HUDEP-2 (cell line): ENCODE measurements at regions not wholly inside any gene's neighbourhood (a gene's known extent, or its start where the extent isn't known, plus 50 kb on each side); places are given as distances from the start of the nearest gene placed in this dataset.
A peak's percentile ranks its signal among the peaks of the same experiment; 100 is the strongest.
"Not testable (repeated sequence)": the region's sequence is repeated elsewhere in the genome, so short reads cannot be mapped to it uniquely, and the experiment has no call there.

Source experiments
- DNase-seq, 76 experiments: peaks; one replicate each; lab custom pipeline; 2025; ENCODE audit not compliant: unreplicated experiment in 76 of 76; lab: John Stamatoyannopoulos, UW

DNA sequence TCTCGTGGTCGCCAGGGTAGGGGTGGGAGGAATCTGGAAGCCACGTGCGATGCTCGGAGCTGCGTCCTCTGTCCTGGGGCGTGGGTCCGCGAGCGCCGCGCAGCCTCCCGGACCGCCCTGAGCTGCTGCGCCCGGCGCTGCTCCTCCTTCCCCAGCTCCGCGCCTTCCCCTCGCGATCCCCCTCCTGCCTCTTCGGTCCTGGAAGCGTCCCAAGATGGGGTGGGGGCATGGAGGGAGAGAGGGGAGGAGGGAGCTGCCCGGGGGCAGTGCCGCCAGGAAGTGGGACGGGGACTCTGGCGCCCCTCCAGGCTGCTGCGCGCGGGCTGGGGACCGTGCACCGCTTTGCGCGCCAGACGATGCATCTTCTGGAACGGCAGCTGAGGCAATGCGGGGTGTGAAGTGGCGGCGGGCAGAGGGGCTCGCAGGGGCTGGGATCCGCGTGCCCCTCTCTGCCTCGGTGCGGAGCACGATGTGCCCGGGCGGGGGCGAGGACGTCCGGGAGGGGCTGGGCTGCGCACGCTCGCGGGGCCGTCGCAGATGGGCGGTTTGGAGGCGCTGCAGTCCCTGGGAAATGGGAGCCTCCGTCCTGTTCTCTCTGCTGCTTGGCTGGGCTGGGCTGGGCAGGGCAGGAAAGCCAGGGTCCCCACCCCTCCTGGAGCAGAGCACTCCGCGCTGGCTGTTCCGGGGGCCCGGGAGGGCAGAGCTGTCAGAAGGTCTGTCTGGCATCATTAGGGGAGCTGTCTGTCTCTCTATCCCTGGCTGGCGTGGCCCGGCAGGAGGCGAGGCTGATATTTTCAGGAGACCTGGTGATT, 388.0 kb downstream of the SEC14L1 start:
- no peak for DNase-seq

DNA sequence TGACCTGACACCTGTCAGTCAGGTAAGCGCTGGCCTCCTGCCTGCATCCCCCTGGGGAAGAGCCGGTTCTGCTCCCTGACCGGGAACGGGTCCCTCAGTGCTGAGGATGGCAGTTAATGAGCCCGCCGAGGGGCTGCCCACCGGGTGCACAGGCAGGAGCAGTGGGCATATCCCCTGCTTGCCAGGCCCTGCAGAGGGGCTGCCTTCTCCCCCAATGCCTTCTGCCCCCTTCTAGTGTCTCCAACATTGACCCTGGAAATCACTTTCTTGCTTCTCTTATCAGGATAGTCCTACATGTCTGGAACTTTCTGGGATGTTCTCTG, 388.5 kb downstream of the SEC14L1 start:
- DNase-seq, result no peak

DNA sequence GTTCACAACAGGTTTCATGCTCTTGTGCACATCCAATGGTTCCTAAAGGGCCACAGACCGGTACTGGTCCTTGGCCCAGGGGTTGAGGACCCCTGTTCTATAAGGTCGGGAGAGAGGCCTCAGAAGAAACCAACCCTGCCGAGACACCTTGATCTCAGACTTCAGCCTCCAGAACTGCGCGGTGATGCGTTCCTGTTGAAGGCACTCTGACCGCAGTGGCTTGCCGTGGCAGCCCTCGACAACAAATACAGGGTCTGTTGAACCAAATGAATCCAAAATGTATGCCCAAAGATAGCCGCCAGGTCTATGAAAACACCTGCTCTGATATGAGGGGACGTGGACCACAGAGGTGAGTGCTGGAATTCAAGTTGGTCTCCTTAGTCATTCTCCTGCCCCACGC, 389.8 kb downstream of the SEC14L1 start:
- no peak for DNase-seq

DNA sequence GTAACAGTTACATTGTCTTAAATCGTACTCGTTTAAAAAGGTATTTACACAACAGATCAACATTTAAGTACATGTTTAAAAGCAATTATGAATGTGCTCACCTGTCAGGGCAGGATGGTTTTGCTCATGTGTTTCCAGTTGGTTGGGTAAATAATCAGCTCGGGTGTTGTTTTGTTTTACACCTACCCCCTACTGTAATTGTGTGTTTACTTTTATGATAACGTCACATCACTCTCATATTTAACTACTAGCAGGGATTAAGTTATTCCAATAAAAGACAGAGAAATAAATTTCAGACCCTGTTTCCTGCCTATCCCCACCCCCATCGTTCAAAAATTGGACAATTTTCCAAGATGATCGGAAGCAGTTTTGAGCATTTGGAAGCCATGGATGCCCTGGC, 390.2 kb downstream of the SEC14L1 start:
- DNase-seq, result no peak

DNA sequence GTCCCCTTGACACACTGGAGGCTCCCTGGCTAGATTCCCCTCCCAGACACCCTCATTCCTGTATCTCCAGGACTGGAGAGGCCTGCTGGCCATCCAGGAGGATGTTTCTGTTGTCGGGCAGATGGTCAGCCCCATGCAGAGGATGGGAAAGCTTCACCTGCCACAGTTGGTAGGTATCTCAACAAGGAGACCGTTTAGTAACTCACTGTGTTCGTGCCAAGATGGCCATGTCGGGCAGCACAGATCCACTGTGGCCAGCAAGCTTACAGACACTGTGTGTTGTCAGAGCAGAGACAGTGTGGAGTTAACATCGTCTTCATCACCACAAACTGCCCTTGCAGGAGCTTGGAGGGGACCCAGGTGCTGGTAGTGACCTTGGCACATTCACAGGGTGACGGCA, 390.9 kb downstream of the SEC14L1 start:
- no peak for DNase-seq

DNA sequence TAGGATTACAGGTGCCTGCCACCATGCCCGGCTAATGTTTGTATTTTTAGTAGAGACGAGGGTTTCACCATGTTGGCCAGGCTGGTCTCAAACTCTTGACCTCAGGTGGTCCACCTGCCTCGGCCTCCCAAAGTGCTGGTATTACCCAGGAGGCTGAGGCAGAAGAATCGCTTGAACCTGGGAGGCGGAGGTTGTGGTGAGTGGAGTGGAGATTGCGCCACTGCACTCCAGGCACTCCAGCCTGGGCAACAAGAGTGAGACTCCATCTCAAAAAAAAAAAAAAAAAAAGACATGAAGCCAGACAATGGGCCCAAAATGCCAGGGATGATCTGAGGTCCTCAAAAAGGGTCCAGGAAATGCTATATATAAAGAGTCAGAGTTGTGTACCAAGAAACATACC, 392.9 kb downstream of the SEC14L1 start:
- DNase-seq, result not testable (repeated sequence)

DNA sequence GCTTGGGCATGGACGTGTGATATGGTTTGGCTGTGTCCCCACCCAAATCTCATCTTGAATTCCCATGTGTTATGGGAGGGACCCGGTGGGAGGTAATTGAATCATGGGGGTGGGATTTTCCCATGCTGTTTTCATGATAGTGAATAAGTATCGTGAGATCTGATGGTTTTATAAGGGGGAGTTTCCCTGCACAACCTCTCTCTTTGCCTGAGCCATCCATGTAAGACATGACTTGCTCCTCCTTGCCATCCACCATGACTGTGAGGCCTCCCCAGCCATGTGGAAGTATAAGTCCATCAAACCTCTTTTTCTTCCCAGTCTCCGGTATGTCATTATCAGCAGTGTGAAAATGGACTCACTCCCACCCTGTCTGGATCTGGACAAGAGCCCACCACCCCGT, 393.4 kb downstream of the SEC14L1 start:
- no peak for DNase-seq

DNA sequence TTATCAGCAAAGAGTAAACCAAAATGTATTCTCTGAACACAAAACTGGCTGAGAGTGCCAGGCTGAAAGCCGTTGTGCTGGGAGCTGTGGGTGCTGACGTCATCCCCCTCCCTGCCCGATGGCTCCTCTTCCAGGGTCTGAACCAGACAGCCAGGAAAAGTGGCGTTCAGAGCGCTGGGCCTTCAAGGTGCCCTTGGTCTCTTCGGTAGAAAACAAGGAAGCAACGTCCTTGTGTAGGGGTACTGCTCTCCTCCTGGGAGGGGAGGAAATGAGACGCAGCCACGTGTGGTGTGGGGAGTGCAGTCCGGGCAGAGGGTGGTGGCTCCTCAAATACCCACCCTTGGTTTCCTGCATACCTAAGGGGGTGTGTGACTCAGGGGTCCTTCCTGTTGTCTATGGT, 394.7 kb downstream of the SEC14L1 start:
- no peak for DNase-seq

DNA sequence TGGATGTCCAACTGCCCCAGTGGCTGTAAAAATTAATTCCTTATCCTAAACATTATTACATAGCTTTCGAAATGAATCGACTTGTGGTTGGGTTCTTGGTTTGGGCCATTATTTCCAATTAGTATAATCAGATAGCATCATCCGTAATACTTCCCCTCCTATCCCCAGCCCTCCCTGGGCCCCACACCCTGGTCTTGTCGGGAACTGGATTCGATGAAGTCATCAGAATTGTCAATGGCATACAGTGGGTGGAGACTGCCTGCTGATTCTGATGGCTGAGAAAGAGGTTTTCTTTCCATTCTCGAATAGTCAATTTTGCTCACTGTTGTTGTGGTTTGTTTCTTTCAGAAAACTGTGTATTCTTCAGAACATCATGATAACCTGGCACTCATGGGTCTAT, 395.1 kb downstream of the SEC14L1 start:
- no peak for DNase-seq

DNA sequence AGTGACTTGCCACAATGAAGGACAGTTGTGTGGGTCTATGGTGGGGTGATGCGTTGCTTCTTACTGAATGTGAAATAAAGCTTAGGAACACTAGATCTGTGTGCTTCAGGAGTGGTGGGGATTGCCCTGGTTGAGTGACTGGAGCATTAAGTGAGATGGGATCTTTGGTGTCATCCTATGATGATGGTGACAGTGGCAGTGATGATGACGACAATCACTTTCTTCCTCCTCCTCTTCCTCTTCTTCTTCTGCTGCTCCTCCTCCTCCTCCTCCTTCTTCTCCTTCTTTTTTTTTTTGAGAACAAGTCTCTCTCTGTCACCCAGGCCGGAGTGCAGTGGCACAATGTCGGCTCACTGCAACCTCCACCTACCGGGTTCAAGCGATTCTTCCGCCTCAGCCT, 396.8 kb downstream of the SEC14L1 start:
- no peak for DNase-seq

DNA sequence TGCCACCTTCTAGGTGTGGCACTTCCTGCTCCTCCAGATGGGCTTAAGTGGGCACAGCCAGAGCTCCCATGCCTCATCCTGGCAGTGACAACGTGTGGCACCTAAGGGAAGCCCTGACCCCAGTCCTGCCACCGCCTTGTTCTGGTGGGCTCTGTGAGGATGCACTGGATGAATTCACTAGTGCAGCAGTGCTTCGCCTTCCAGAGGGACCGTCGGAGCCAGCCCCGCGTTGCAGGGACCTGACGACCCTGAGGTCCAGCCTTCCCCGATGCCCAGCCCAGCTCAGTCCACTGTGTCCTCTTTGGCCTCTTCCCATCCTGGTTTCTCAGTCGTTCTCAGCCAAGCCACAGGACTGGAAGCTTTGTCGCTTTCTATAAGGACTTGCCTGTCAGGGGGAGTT, 399.8 kb downstream of the SEC14L1 start:
- DNase-seq, result no peak

DNA sequence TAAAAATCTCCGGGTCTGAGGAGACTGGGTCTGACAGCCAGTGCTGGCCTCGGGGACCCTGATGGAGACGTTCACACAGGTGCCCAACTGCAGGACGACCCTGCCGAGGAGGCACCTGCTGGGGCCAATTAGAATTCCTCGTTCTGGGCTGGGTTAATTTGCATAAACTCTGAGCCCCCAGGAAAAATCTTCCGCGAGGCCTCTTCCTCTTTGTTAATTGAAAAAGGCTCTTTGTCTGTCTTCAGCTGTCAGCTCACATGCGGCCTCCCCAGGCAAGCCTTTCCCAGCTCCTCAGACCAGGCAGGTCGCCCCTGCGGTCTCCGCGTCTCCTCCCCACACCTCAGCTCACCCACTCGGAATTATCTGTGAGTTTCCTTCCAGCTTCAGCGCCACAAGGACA, 400.2 kb downstream of the SEC14L1 start:
- DNase-seq, result no peak

DNA sequence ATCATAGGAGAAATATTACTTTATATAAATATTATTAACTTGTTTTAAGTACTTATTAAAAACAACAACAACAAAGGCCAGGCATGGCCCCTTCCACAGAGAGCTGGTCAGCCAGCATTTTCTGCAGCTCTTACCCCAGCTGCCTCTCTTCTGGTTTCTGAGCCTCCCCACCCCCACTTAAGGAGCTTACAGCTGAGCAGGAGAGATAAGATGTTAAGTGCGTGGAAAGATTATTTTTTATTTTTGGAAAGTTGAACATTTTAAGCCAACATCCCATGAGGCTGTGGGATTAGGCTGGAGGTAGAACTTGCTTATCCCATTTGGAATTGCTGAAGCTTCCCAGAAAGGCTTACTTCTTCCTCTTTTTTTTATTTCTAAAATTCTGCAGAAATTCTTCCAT, 401.2 kb downstream of the SEC14L1 start:
- peak in 11 of 76 experiments; percentile 2 to 38 (median 11) for DNase-seq

DNA sequence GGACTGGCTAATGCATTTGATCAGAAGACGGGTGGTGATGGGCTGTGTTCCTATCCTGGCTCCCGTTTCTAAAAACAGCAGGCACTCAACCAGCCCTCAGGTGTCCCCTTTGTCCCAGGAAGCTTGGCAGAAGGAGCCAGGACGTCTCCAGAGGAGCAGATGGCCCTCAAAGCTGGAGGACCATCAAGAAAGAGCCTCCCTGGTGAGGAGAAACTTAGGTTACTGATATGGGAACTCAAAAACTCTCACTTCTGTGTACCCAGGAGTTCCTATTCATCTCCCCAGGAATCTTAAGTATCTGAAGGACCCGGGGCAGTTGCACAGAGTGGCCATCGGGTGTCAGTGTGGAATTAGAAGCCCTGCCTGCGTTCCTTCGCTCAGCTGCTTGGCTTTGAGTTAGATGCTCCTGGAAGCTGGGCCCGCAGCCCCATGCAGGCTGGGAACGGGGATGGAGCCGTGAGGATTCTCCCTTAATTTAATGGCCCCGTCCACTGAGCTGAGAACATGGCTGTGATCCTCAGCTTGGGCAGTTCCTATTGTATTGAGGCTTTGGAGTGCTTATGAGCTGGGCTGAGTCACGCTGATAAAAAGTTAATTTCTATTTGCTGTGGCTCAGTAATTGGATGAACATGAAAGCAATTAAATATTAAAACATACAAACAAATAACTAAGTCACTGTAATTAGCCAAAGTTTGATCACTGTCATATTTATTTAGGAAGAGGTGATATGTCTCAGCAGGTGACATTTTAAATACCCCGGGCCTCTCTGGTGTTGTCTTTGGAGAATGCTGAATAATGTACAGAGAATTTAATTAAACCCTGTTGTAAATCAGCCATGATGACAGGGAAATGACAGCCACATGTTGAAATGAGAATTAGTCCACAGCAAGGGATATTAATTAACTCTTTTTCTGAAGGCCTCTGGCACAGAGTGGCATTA, 402.1 kb downstream of the SEC14L1 start:
- peak in 58 of 76 experiments; percentile 5 to 67 (median 40) for DNase-seq

DNA sequence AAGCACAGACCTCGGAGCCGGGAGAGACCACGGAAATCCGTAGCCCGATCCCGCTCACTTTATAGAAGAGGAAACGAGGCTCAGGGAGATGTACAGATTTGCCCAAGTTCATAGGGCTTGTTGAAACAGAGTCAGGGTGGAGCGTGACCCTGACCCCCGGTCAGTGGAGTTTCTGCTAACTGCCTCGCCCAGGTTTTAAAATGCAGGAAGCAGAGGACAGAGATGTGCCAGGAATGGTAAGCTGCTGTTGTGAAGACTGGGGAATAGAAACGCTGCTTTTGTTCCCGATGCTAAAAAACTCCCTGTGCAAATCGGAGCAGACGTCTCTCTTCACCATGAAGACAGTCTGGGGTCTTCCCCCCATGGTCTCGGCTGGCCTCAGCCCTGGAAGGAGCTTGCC, 403.0 kb downstream of the SEC14L1 start:
- no peak for DNase-seq

DNA sequence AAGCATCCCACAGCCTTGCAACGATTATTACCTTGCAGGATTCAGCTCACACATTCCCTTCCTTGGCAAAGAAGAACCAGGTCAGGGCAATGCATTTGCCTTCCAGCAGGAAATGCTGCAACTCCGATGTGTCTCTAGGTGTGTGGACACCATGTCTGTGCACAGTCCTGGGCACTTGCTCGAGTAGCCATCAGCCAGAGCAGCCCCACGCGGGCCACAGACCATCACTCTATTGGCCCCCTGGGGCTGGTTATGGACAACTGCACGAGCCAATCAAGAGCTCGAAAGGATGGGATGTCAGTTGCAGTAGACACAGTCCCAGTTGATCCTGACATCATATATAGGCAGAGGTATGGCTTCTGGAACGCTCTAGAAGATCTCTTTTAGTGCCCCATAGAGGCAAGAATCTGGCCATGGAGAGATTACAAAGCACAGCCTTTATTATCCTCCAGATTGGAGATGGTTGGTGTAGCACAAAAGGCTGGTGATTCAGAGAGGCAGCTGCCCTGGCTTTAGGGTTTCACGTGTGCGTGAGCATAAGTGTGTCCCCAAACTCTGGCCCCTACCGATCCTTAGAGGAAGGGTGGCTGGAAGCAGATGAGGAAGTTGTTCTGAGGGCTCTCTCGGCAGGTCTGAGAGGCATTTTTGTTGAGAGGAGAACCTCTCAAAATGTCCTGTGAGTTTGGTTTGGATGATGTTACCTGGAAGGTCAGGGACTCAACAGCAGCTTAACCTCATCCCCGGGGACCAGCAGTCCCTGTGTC, 403.8 kb downstream of the SEC14L1 start:
- DNase-seq, result no peak

DNA sequence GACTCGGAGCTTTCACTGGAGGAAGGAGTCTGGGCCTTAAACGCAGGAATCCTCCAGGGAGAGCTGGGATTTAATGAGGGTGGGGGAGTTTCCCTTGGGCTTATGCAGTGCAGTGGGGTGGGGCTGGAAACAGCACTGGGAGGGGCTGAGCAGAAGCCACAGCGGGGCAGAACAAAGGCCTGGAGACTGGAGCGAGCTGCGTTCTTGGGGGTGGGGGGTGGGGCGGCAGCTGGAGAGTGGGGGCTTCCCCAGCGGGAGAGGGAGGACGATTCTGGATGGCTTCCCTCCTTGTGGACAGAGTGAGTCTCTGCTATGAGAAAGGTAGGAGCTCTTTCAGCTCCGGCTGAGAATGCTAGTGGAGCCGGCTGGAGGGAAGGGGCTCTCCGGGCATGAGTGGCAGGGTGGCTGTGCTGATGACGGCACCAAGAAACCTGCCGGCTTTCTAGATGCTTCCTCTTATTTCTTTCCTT, 406.0 kb downstream of the SEC14L1 start:
- no peak for DNase-seq

DNA sequence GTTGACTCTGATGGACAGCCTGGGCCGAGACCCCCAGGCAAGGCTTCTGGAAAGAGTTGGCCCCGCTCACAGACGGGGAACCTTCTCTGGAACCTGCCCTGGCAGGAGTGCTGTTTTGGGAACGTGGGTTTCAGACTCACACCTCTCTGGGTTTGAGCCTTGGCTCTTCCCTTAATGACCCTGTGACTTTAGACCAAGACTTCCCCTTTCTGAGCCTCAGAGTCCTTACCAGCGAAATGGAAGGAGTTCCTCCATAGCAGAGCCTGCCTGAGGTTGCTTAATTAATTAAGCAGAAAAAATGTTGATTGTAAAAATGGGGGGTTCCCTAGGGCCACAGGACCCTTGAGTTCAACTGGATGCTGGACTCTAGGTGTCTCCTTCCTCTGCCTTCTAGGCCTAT, 408.2 kb downstream of the SEC14L1 start:
- no peak for DNase-seq

DNA sequence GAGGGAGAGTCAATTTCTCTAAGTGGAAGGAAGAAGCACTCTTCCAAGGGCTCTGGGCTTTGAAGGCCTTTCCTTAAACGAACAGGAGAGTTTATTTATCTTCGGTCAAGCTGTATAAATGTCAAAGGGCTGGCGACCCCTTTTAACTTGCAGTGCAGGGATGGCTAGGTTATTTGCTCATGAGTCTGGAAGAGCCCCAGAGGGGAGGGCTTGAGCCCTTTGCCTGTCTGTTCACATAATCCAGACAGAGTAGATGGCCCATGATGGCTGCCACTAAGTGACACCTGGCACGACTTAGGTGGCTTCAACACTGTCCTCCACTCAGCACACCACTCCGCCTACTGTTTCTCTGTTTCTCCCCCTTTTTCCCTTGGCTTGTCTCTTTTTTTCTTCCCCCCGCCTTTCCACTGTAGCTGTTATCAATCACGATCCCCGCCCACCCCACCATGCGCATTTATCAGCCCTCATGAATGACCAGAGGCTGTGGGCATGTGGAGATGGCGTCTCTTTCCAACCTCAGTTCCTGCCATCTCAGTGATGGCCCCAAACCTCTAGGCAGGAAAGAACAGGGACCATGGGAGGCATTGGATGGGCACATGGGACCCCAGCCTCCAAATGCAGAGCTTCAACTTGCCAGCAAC, 408.7 kb upstream of the TNRC6C start:
- DNase-seq, result peak in 2 of 76 experiments; percentile 5 to 20

DNA sequence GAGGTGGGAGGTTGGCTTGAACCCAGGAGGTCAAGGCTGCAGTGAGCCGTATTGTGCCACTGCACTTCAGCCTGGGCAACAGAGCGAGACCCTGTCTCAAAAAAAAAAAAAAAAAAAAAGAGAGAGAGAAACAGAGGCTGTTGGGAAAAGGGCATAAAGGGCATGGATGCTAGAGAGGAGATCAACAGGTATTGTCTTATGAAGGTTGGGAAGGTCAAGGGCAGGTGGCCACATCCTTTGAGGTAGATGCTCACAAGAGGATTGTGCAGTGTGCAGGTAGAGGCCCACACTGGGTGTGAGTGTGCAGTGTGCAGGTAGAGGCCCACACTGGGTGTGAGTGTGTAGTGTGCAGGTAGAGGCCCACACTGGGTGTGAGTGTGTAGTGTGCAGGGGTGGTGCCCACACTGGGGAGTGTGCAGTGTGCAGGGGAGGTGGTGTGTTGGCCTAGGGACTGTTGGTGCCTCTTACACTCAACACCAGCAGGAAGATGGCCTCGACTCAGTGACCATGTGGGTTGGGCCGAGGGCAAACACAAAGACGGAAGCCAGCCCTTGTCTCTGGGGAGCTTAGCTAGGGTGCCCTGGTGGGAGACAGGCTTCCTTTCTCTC, 404.9 kb upstream of the TNRC6C start:
- DNase-seq, result no peak
